ENCODE measurements at regions not wholly inside any gene's neighbourhood (a gene's known extent, or its start where the extent isn't known, plus 50 kb on each side); places are given as distances from the start of the nearest gene placed in this dataset.

DNA sequence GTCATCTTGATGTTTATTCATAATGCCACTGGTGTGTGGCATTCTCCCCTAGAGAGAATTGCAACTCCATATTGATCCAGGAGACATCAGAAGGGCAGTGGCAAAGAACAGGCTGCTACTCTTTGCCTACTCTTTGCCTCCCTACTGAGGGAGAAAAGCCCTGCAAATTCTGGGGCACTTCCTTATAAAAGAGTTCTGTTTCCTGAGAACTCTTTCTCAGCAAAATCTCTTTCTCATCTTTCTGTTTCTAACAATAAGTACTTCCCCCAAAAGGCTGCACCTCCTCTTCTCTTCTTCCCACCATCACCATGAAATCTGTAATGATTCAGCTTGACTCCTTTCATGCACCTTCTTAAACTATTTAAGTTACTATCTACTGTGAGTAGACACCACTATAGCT lies 270.3 kb downstream of the MREG start:
- no peak overlapping the region for H3K4me3 ChIP-seq
- H3K36me3 ChIP-seq = no peaks in the 10 kb centered on the region
- DNase-seq = no peak
- H3K4me1 ChIP-seq (ENCODE audit: insufficient read depth) = peaks cover under 1% of the 10 kb centered on the region
- no peaks in the 10 kb centered on the region for H3K27me3 ChIP-seq
- intact Hi-C loops (cut with DNase I) = no loop called here
- no peaks in the 10 kb centered on the region for H3K9me3 ChIP-seq
- no peak overlapping the region for H3K27ac ChIP-seq
- TF ChIP-seq EP300 (IDR thresholded peaks at IDR 0.05) (no peak), POLR2A (IDR thresholded peaks at IDR 0.05) (no peak)
- TF ChIP-seq, protein P1, sequence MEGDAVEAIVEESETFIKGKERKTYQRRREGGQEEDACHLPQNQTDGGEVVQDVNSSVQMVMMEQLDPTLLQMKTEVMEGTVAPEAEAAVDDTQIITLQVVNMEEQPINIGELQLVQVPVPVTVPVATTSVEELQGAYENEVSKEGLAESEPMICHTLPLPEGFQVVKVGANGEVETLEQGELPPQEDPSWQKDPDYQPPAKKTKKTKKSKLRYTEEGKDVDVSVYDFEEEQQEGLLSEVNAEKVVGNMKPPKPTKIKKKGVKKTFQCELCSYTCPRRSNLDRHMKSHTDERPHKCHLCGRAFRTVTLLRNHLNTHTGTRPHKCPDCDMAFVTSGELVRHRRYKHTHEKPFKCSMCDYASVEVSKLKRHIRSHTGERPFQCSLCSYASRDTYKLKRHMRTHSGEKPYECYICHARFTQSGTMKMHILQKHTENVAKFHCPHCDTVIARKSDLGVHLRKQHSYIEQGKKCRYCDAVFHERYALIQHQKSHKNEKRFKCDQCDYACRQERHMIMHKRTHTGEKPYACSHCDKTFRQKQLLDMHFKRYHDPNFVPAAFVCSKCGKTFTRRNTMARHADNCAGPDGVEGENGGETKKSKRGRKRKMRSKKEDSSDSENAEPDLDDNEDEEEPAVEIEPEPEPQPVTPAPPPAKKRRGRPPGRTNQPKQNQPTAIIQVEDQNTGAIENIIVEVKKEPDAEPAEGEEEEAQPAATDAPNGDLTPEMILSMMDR (IDR thresholded peaks at IDR 0.05) = no peak

DNA sequence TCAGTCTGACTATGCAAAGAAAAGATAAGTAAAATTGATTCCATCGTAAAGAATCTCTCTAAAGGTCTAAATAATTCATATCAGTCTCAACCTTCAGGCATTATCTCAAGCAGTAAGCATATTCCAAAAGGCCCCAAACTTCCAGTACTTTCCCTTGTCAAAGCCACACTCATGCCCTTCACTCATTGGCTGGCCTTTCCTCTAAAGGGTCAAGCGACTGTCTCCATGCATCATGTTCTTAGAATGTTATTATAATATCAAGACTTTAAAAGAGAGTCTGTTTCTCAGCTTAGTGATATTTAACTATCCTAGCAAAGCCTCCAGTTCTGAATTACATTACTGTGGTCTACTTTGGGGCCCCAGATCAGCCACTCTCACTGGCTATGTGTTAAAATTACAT lies 271.3 kb downstream of the MREG start:
- intact Hi-C loops (cut with DNase I) = no loop called here
- H3K27ac ChIP-seq = no peak overlapping the region
- WGBS, 3 donors = 93 to 96% (median 95%) methylated on average over 2 of the region's 2 CpGs
- TF ChIP-seq EP300 (IDR thresholded peaks at IDR 0.05) = no peak
- TF ChIP-seq, protein P1 (IDR thresholded peaks at IDR 0.05) = no peak
- TF ChIP-seq POLR2A (IDR thresholded peaks at IDR 0.05) = no peak
- DNase-seq = no peak
- peaks cover 3% of the 10 kb centered on the region for H3K4me1 ChIP-seq (ENCODE audit: insufficient read depth)
- H3K9me3 ChIP-seq = no peaks in the 10 kb centered on the region
- H3K36me3 ChIP-seq = no peaks in the 10 kb centered on the region
- no peak overlapping the region for H3K4me3 ChIP-seq
- H3K27me3 ChIP-seq = no peaks in the 10 kb centered on the region

DNA sequence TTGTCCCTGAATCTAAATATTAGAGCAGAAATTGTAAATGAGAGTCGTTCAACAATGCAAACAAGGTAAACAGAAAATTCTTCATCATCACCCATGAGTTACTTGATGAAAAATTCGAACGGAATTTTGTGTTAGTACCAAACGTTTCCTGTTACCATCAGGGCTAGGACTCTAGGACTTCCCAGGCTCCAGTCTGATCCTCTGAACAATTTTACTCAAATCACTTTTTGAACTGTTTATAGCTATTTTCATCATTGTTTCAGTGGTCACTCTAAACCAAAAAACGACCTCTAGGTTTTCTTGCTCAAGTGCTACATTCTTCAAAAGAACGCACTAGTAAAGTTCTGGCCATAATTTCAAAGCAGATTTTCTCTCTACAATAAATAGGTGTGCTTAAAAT lies 273.3 kb downstream of the MREG start:
- no peak for DNase-seq
- intact Hi-C loops (cut with DNase I) = no loop called here
- 85 to 91% (median 86%) methylated on average over 6 of the region's 6 CpGs for WGBS, 3 donors
- Histone ChIP-seq H3K27me3 (no peaks in the 10 kb centered on the region), H3K4me3 (no peak overlapping the region), H3K27ac (no peak overlapping the region), H3K36me3 (no peaks in the 10 kb centered on the region), H3K9me3 (no peaks in the 10 kb centered on the region), H3K4me1 (ENCODE audit: insufficient read depth) (peaks cover 5% of the 10 kb centered on the region)
- no peak for TF ChIP-seq EP300 (IDR thresholded peaks at IDR 0.05)
- TF ChIP-seq POLR2A (IDR thresholded peaks at IDR 0.05) = no peak
- TF ChIP-seq, protein P1 (IDR thresholded peaks at IDR 0.05) = no peak

DNA sequence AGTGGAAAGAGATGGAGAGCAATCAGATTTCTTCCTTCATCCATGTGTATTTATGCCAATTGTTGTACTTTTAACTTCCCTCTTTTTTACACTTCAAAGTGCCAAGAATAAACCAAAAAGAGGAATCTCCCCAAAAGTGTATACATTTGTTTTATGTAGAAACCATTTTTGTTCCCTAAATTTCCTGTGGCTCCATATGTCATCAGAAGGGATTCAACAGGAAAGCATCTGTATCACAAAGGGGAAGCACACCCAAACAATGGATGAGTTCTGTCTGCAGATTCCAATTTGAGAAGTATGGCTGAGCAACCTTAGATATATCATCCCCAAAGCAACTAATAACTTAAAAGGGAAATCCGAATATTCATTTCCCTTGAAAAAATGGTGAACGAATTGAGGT lies 275.0 kb downstream of the MREG start:
- 94 to 99% (median 97%) methylated on average over 2 of the region's 2 CpGs for WGBS, 3 donors

More for the DNA sequence above, 275.0 kb downstream of the MREG start:
- TF ChIP-seq EP300 (IDR thresholded peaks at IDR 0.05) (no peak), POLR2A (IDR thresholded peaks at IDR 0.05) (no peak)
- TF ChIP-seq, protein P1 (IDR thresholded peaks at IDR 0.05) = no peak
- intact Hi-C loops (cut with DNase I) = no loop called here
- Histone ChIP-seq H3K27ac (no peak overlapping the region), H3K36me3 (no peaks in the 10 kb centered on the region), H3K27me3 (no peaks in the 10 kb centered on the region), H3K9me3 (no peaks in the 10 kb centered on the region), H3K4me3 (no peak overlapping the region), H3K4me1 (ENCODE audit: insufficient read depth) (peaks cover 5% of the 10 kb centered on the region)
- no peak for DNase-seq

Data from ovary (tissue), 7 donors.